G401 (cell line): ENCODE measurements at regions not wholly inside any gene's neighbourhood (a gene's known extent, or its start where the extent isn't known, plus 50 kb on each side); places are given as distances from the start of the nearest gene placed in this dataset.

Experiments
- DNase-seq: peaks from one replicate; pipeline ENCODE4 v3.0.0-alpha.2; 2015; ENCODE audit warnings: low spot score
- in situ Hi-C: cut with HindIII; loops from 2 replicates; pipeline ENCODE4 v1.10.0; 2016; ENCODE audit warnings: low sequenced_read_pairs, mixed read lengths

DNA sequence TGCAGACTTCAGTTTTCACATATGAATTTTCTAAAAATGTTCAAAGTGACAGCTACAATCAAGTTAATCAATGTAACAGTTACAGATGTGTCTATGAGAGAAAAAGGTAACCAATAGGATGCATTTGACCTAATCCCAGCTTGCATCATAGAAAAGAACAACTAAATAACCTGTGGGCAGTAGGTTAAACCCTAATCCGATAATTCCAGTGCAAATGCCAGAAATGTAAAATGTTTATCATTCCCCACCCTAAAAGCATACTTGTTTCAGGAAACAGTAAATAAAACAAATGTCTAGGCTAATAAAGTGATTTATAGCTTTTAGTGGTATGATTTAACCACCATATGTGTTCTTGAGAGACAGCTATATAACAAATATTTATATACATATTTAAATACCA lies 592.6 kb downstream of the PRELID2 start:
- no peak for DNase-seq
- in situ Hi-C loops: no loop called here

GRCh38 chr5:145237843-145238242 lies 597.3 kb downstream of the PRELID2 start:
- peak; percentile 17 for DNase-seq
- in situ Hi-C loops: no loop called here

DNA sequence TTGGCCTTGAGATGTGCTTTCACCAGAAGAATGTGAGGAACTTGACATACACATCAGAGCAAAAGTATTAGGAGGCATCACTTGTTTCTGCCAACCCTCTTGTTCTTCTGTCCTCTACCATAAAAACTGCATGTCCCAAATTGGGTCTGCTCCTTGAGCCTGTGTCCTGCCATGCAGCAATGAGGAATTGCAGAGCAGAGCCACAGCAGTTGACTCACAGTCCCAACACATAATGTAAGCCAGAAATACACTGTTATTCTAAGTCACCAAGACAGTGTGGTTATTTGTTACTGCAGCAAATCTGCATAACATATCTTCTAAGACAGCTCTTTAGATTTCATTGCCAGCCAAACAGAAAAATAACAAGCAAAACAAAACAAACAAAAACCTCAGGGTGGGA lies 598.2 kb downstream of the PRELID2 start:
- DNase-seq: no peak
- in situ Hi-C loops: no loop called here

DNA sequence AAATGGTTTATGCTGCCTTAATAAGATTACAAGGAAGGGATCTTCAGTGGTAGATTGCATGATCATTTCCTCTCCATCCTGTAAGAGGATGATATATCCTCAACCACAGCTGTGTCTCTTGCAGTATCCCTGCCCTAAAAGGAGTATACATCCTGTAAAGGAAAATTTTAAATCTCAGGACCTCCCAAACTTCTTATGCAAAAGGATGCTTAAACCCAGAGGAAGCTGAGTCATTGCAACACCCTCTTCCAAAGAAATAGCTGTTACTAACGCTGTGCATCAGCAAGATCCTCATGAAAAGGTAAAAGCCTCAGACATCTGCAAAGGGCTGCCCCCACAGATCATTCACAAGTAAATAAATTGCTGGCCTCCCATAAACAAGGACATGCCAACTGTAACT lies 599.0 kb downstream of the PRELID2 start:
- no peak for DNase-seq
- in situ Hi-C loops: no loop called here

- no peak for DNase-seq
- in situ Hi-C loops: no loop called here
These were observed 601.7 kb downstream of the PRELID2 start for GRCh38 chr5:145233461-145233860.

GRCh38 chr5:145230781-145231180 lies 604.4 kb downstream of the PRELID2 start:
- DNase-seq: no peak
- in situ Hi-C loops: no loop called here

GRCh38 chr5:145228564-145228963 lies 606.6 kb downstream of the PRELID2 start:
- DNase-seq: no peak
- in situ Hi-C loops: no loop called here

GRCh38 chr5:145227881-145228280 lies 607.3 kb downstream of the PRELID2 start:
- DNase-seq: no peak
- in situ Hi-C loops: no loop called here

DNA sequence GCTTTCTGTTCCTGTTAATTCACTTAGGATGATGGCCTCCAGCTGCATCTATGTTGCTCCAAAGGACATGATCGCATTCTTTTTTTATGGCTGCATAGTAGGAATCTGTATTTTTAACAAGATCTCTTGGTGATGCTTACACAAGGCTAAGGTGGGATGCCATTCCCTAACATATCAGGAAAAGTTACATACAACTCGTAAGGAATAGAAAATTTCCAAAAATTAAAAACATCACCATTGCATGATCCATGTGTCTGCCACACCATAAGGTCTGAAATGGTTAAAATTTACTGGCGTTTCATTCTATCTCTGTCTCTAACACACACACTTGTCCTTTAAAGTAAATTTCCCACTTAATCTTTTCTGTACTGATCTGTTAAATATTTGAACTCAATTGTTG lies 608.4 kb downstream of the PRELID2 start:
- in situ Hi-C loops: no loop called here
- DNase-seq: no peak

GRCh38 chr5:145225529-145225928 lies 609.6 kb downstream of the PRELID2 start:
- DNase-seq: no peak
- in situ Hi-C loops: no loop called here

- in situ Hi-C loops: no loop called here
- no peak for DNase-seq
These were observed 611.6 kb downstream of the PRELID2 start for GRCh38 chr5:145223582-145223981.

GRCh38 chr5:145222622-145223021 lies 612.5 kb downstream of the PRELID2 start:
- in situ Hi-C loops: no loop called here
- DNase-seq: no peak

GRCh38 chr5:145221416-145221815 lies 613.7 kb downstream of the PRELID2 start:
- no peak for DNase-seq
- in situ Hi-C loops: no loop called here

GRCh38 chr5:145220481-145220880 lies 614.7 kb downstream of the PRELID2 start:
- no peak for DNase-seq
- in situ Hi-C loops: no loop called here

GRCh38 chr5:145218982-145219381 lies 616.2 kb downstream of the PRELID2 start:
- in situ Hi-C loops: no loop called here
- no peak for DNase-seq

- in situ Hi-C loops: no loop called here
These were observed 617.1 kb downstream of the PRELID2 start for GRCh38 chr5:145218019-145218418.

DNA sequence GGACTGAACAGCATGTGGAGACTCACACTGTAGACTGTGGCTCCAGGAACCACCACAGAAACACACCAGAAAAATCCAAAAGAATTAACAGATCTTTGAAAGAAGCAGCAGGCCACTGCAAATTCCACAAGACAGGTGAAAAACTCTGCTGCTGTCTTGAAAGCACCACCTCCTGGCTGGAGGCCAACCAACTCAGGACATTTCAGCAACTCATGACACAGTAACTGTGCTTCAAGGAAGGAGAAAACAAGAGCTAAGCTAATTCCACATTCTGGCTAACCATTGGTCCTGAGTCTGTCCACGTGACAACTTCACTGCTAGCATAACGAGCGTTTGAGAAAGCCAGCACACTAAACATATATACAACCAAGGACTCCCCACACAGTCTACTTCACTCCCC lies 625.1 kb downstream of the PRELID2 start:
- no peak for DNase-seq
- in situ Hi-C loops: no loop called here

More at GRCh38 chr5:145218019-145218418, 617.1 kb downstream of the PRELID2 start:
- DNase-seq: no peak

DNA sequence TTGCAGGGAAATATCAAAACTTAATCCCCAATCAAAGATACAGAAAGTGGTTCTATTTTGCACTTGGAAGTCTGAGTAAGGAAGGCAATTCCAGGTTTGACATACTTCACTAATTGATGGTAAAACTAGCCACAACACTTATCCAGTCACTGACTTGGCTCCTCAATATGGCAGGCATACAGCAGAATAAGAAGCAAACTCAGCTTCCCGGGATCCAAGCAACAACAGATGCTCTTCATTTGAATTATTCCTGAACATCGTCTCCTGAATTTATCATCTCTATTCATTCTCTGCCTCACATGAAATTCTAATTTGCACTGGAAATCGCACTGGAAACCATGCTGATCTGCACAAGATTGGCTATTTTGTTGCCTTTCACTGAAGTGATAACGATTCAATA lies 629.6 kb downstream of the PRELID2 start:
- in situ Hi-C loops: no loop called here
- no peak for DNase-seq

GRCh38 chr5:145204743-145205142 lies 630.4 kb downstream of the PRELID2 start:
- in situ Hi-C loops: no loop called here
- DNase-seq: no peak

- in situ Hi-C loops: no loop called here
- no peak for DNase-seq
These were observed 631.9 kb downstream of the PRELID2 start for GRCh38 chr5:145203193-145203592.

DNA sequence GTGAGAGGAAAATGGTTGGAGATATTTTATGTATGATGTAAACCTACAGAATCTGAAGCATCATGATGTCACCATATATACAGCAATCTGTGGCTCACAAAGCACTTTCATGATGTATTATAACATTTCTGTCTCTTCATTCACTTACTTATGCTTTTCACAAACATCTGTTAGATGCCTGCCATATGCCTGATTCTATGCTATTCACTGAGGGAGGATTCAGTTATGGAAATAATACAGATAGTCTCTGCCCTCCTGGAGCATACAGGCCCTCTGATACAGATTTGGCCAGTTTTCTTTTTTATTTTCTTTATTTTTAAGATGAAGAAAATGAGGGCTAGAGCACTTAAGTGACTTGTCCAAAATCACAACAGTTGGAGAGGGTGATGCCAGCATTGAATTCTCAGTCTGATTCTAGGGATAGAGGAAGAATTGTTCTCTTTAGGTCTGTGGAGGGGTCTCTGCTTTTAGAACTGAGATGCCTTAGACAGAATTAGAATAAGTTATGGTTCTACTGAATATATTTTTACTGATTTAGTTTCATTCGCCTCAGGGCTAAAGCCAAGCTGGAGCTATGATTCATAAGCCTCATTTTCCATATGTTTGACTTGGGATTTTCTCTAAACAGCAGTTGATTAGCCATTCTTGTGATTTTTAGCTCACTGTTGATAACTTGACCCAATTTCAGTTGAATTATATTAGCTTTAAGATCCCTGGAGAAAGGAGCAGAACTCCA lies 636.4 kb downstream of the PRELID2 start:
- in situ Hi-C loops: no loop called here
- no peak for DNase-seq
